ENCODE measurements at regions not wholly inside any gene's neighbourhood (a gene's known extent, or its start where the extent isn't known, plus 50 kb on each side); places are given as distances from the start of the nearest gene placed in this dataset.
"Not testable (repeated sequence)": the region's sequence is repeated elsewhere in the genome, so short reads cannot be mapped to it uniquely, and the experiment has no call there.

DNA sequence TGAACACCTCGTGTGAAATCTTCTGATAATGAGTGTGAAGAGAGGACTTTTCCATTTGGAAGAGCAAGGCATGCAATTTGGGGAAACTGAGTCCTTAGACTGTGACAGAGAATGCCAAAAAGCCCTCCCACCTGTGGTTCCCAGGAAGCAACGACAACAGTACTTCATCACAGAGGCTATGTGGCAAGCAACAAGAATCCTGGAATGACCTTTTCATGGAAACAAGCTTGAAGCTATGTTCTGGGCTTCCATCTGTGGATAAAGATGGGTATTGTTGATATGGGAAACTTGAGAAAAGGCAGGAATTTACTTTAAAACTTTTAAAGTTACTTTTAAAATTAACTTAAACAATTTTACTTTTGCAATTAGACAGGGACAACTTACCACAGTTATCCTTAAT is 131.2 kb upstream of the ANKH start:
- no peaks in the 10 kb centered on the region for H3K27me3 ChIP-seq (ENCODE audit: control insufficient read depth in 2 of 2, insufficient read depth in 1 of 2, low read length in 1 of 2)
- DNase-seq (ENCODE audit: low read depth in 6 of 9, low spot score in 9 of 9), result no peak
- 73% methylated on average over 2 of the region's 2 CpGs for WGBS
- H3K4me1 ChIP-seq (ENCODE audit: control insufficient read depth in 2 of 2, insufficient read depth in 2 of 2, low read length in 2 of 2), result no peaks in the 10 kb centered on the region
- no peaks in the 10 kb centered on the region for H3K9me3 ChIP-seq (ENCODE audit: control insufficient read depth in 2 of 2, insufficient read depth in 1 of 2, low read length in 1 of 2)
- no peak overlapping the region for H3K4me3 ChIP-seq (ENCODE audit: low read length in 2 of 2)
- no peak overlapping the region for H3K27ac ChIP-seq (ENCODE audit: low read depth in 1 of 2, low read length in 1 of 2)
- H3K36me3 ChIP-seq (ENCODE audit: control insufficient read depth in 2 of 2, insufficient read depth in 2 of 2, low read length in 1 of 2), result no peaks in the 10 kb centered on the region

DNA sequence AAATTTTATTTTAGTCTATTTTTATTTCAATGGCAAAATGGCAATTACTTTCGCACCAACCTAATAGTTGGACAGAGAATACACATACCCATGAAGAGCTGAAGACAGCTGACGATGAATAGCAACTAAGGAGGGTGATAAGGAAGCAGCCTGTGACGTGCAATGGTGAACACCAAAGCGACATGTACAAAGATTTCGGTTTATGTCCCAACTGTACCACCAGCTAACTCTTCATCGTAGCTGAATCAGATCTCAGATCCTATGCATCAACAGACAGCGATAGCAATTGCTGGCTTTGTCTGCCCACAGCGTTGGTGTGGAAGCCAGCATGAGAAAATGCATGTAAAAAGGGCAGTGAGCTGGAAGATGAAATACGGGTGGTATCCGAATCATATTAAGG is 130.6 kb upstream of the ANKH start:
- Histone ChIP-seq H3K36me3 (ENCODE audit: control insufficient read depth in 2 of 2, insufficient read depth in 2 of 2, low read length in 1 of 2) (no peaks in the 10 kb centered on the region), H3K4me3 (ENCODE audit: low read length in 2 of 2) (no peak overlapping the region), H3K27me3 (ENCODE audit: control insufficient read depth in 2 of 2, insufficient read depth in 1 of 2, low read length in 1 of 2) (no peaks in the 10 kb centered on the region), H3K27ac (ENCODE audit: low read depth in 1 of 2, low read length in 1 of 2) (no peak overlapping the region), H3K4me1 (ENCODE audit: control insufficient read depth in 2 of 2, insufficient read depth in 2 of 2, low read length in 2 of 2) (no peaks in the 10 kb centered on the region), H3K9me3 (ENCODE audit: control insufficient read depth in 2 of 2, insufficient read depth in 1 of 2, low read length in 1 of 2) (no peaks in the 10 kb centered on the region)
- DNase-seq (ENCODE audit: low read depth in 6 of 9, low spot score in 9 of 9), result no peak
- WGBS, result 94% methylated on average over 10 of the region's 10 CpGs

DNA sequence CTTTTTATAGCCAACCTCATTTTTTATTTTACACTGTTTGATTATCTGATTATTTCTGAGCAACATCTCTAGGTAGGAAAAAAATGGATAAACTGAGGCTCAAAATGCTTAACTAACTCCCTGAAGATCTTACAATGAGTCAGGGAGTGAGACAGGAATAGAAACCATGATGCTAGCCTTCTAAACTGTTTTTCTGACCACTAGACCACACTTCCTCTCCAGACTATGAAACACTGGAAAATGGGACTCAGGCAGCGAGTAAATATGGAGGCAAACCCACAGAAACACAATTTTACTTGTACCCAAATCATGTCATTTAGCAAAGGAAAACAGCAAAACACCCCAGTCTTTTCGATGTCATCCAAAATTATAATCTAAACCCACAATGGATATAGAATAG is 129.9 kb upstream of the ANKH start:
- no peaks in the 10 kb centered on the region for H3K9me3 ChIP-seq (ENCODE audit: control insufficient read depth in 2 of 2, insufficient read depth in 1 of 2, low read length in 1 of 2)
- H3K27me3 ChIP-seq (ENCODE audit: control insufficient read depth in 2 of 2, insufficient read depth in 1 of 2, low read length in 1 of 2), result no peaks in the 10 kb centered on the region
- H3K36me3 ChIP-seq (ENCODE audit: control insufficient read depth in 2 of 2, insufficient read depth in 2 of 2, low read length in 1 of 2), result no peaks in the 10 kb centered on the region
- no peak overlapping the region for H3K4me3 ChIP-seq (ENCODE audit: low read length in 2 of 2)
- no peak overlapping the region for H3K27ac ChIP-seq (ENCODE audit: low read depth in 1 of 2, low read length in 1 of 2)
- DNase-seq (ENCODE audit: low read depth in 6 of 9, low spot score in 9 of 9), result no peak
- H3K4me1 ChIP-seq (ENCODE audit: control insufficient read depth in 2 of 2, insufficient read depth in 2 of 2, low read length in 2 of 2), result no peaks in the 10 kb centered on the region
- WGBS, result 92% methylated on average over 2 of the region's 2 CpGs

DNA sequence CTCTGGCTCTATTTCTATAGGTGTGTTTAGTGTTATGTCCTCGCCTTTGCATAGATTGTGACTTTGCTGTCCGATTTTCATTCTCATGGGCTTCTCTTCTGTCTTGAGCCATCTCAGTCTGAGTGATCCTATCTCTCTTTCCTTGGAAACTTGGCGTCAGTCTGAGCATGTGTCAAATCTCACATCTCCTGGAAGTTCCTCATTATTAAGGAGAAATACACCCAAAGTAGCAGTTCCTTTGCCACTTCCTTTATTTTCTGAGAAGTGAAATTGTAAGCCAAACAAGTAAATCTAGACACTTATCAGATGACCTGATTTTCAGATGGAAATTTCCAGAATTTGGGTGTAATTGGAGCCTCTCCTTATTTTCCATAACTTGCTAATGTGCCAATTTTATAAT is 126.9 kb upstream of the ANKH start:
- Histone ChIP-seq H3K27me3 (ENCODE audit: control insufficient read depth in 2 of 2, insufficient read depth in 1 of 2, low read length in 1 of 2) (no peaks in the 10 kb centered on the region), H3K27ac (ENCODE audit: low read depth in 1 of 2, low read length in 1 of 2) (no peak overlapping the region), H3K9me3 (ENCODE audit: control insufficient read depth in 2 of 2, insufficient read depth in 1 of 2, low read length in 1 of 2) (no peaks in the 10 kb centered on the region), H3K4me1 (ENCODE audit: control insufficient read depth in 2 of 2, insufficient read depth in 2 of 2, low read length in 2 of 2) (no peaks in the 10 kb centered on the region), H3K4me3 (ENCODE audit: low read length in 2 of 2) (no peak overlapping the region), H3K36me3 (ENCODE audit: control insufficient read depth in 2 of 2, insufficient read depth in 2 of 2, low read length in 1 of 2) (no peaks in the 10 kb centered on the region)
- 89% methylated on average over 3 of the region's 3 CpGs for WGBS
- no peak for DNase-seq (ENCODE audit: low read depth in 6 of 9, low spot score in 9 of 9)

DNA sequence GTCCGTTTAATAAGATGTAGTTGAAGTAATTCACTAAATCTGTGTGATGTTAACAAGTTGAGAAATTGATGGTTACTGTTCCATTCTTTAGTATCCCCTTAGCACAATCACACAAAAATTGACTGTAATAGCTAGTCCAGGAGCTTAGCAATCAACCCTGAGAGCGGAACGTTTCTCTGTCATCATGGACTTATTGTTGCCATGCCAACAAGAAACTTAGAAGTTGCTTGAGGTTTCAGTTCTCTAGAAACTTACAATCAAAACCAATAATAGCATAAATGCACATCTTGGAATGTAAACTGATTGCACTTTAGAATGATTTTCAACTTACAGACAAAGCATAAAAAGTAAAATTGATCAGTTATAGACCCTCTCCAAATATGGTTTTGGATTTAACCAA is 125.4 kb upstream of the ANKH start:
- Histone ChIP-seq H3K27me3 (ENCODE audit: control insufficient read depth in 2 of 2, insufficient read depth in 1 of 2, low read length in 1 of 2) (no peaks in the 10 kb centered on the region), H3K27ac (ENCODE audit: low read depth in 1 of 2, low read length in 1 of 2) (no peak overlapping the region), H3K4me3 (ENCODE audit: low read length in 2 of 2) (no peak overlapping the region), H3K4me1 (ENCODE audit: control insufficient read depth in 2 of 2, insufficient read depth in 2 of 2, low read length in 2 of 2) (peaks cover 0 to 2% of the 10 kb centered on the region in 2 donors), H3K36me3 (ENCODE audit: control insufficient read depth in 2 of 2, insufficient read depth in 2 of 2, low read length in 1 of 2) (no peaks in the 10 kb centered on the region), H3K9me3 (ENCODE audit: control insufficient read depth in 2 of 2, insufficient read depth in 1 of 2, low read length in 1 of 2) (no peaks in the 10 kb centered on the region)
- WGBS, result 92% methylated on average over 3 of the region's 3 CpGs
- peak in 1 of 9 donors; percentile 29 for DNase-seq (ENCODE audit: low read depth in 6 of 9, low spot score in 9 of 9)

DNA sequence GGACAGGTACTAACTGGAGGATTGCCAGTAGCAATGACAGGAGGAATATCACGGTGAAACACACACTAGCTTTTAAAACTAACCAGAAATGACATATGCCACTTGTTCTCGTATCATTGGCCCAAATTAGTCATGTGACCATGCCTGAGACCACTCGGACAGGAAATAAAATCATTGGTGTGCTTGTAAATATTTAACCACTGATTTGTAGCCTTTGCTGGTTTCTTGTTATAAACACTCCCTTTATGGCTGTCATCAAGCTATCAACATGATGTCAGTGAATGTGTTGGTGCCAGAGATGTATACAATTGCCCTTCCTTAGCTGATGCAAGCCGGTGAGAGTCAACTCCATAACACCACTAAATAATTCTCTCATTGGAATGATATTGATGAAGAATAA is 123.7 kb upstream of the ANKH start:
- Histone ChIP-seq H3K36me3 (ENCODE audit: control insufficient read depth in 2 of 2, insufficient read depth in 2 of 2, low read length in 1 of 2) (no peaks in the 10 kb centered on the region), H3K9me3 (ENCODE audit: control insufficient read depth in 2 of 2, insufficient read depth in 1 of 2, low read length in 1 of 2) (no peaks in the 10 kb centered on the region), H3K27ac (ENCODE audit: low read depth in 1 of 2, low read length in 1 of 2) (no peak overlapping the region), H3K4me3 (ENCODE audit: low read length in 2 of 2) (no peak overlapping the region), H3K27me3 (ENCODE audit: control insufficient read depth in 2 of 2, insufficient read depth in 1 of 2, low read length in 1 of 2) (no peaks in the 10 kb centered on the region), H3K4me1 (ENCODE audit: control insufficient read depth in 2 of 2, insufficient read depth in 2 of 2, low read length in 2 of 2) (peaks cover 0 to 2% of the 10 kb centered on the region in 2 donors)
- no peak for DNase-seq (ENCODE audit: low read depth in 6 of 9, low spot score in 9 of 9)
- WGBS, result 97% methylated on average over 4 of the region's 4 CpGs

DNA sequence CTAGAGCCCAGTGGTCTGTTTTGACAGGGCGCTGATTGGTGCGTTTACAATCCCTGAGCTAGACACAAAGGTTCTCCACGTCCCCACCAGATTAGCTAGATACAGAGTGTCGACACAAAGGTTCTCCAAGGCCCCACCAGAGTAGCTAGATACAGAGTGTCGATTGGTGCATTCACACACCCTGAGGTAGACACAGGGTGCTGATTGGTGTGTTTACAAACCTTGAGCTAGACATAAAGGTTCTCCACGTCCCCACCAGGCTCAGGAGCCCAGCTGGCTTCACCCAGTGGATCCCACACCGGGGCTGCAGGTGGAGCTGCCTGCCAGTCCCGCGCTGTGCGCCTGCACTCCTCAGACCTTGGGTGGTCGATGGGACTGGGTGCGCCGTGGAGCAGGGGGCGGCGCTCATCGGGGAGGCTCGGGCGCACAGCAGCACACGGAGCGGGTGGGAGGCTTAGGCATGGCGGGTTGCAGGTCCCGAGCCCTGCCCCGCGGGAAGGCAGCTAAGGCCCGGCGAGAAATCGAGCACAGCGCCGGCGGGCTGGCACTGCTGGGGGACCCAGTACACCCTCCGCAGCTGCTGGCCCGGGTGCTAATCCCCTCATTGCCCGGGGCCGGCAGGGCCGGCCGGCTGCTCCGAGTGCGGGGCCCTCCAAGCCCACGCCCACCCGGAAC is 122.0 kb upstream of the ANKH start:
- 88% methylated on average over 40 of the region's 40 CpGs for WGBS
- not testable (repeated sequence) for H3K27ac ChIP-seq (ENCODE audit: low read depth in 1 of 2, low read length in 1 of 2); H3K36me3 ChIP-seq (ENCODE audit: control insufficient read depth in 2 of 2, insufficient read depth in 2 of 2, low read length in 1 of 2); H3K9me3 ChIP-seq (ENCODE audit: control insufficient read depth in 2 of 2, insufficient read depth in 1 of 2, low read length in 1 of 2); H3K4me1 ChIP-seq (ENCODE audit: control insufficient read depth in 2 of 2, insufficient read depth in 2 of 2, low read length in 2 of 2); H3K4me3 ChIP-seq (ENCODE audit: low read length in 2 of 2); H3K27me3 ChIP-seq (ENCODE audit: control insufficient read depth in 2 of 2, insufficient read depth in 1 of 2, low read length in 1 of 2); DNase-seq (ENCODE audit: low read depth in 6 of 9, low spot score in 9 of 9)

DNA sequence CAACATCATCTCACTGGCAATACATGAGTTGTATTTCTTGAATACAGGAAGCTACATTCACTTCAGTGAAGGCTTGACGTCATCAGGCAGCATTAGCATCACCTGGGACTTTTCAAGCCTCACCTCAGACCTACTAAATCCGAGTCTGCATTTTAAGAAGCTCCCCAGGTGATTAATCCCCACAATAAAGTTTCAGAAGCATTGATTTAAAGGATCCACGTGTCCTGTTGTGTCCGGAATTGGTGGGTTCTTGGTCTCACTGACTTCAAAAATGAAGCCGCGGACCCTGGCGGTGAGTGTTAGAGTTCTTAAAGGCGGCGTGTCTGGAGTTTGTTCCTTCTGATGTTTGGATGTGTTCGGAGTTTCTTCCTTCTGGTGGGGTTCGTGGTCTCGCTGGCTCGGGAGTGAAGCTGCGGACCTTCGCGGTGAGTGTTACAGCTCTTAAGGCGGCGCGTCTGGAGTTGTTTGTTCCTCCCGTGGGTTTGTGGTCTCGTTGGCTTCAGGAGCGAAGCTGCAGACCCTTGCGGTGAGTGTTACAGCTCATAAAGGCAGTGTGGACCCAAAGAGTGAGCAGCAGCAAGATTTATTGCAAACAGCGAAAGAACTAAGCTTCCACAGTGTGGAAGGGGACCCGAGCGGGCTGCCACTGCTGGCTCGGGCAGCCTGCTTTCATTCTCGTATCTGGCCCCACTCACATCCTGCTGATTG is 121.3 kb upstream of the ANKH start:
- peak overlapping the region in 1 of 2 donors; percentile 3 for H3K27ac ChIP-seq (ENCODE audit: low read depth in 1 of 2, low read length in 1 of 2)
- H3K27me3 ChIP-seq (ENCODE audit: control insufficient read depth in 2 of 2, insufficient read depth in 1 of 2, low read length in 1 of 2); H3K9me3 ChIP-seq (ENCODE audit: control insufficient read depth in 2 of 2, insufficient read depth in 1 of 2, low read length in 1 of 2); H3K36me3 ChIP-seq (ENCODE audit: control insufficient read depth in 2 of 2, insufficient read depth in 2 of 2, low read length in 1 of 2); H3K4me1 ChIP-seq (ENCODE audit: control insufficient read depth in 2 of 2, insufficient read depth in 2 of 2, low read length in 2 of 2): not testable (repeated sequence)
- peak; percentile 11 to 77 (median 42) for DNase-seq (ENCODE audit: low read depth in 6 of 9, low spot score in 9 of 9)
- H3K4me3 ChIP-seq (ENCODE audit: low read length in 2 of 2), result peak overlapping the region; percentile 30 to 36
- WGBS, result 14% methylated on average over 28 of the region's 28 CpGs

DNA sequence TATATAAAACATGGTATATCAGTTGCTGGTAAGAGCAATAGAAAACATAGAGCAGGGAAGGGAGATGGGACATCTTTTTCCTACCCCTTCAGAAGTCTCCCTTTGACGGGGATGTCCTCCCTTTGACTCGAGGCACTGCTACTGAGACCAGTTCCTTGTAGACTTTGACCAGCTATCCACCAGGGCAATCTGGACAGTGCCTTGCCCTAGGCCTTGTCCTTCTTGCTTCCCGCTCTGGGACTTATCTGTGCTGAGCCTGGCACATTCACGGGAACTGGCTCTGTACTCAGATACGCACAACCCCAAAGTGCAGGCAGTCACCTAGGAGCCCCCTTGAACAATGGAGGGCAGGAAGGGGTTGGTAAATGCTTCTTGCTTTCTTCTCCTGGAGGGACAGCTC is 116.6 kb upstream of the ANKH start:
- Histone ChIP-seq H3K27ac (ENCODE audit: low read depth in 1 of 2, low read length in 1 of 2) (no peak overlapping the region), H3K27me3 (ENCODE audit: control insufficient read depth in 2 of 2, insufficient read depth in 1 of 2, low read length in 1 of 2) (no peaks in the 10 kb centered on the region), H3K36me3 (ENCODE audit: control insufficient read depth in 2 of 2, insufficient read depth in 2 of 2, low read length in 1 of 2) (no peaks in the 10 kb centered on the region), H3K9me3 (ENCODE audit: control insufficient read depth in 2 of 2, insufficient read depth in 1 of 2, low read length in 1 of 2) (no peaks in the 10 kb centered on the region), H3K4me1 (ENCODE audit: control insufficient read depth in 2 of 2, insufficient read depth in 2 of 2, low read length in 2 of 2) (peaks cover 7 to 10% of the 10 kb centered on the region in 2 donors), H3K4me3 (ENCODE audit: low read length in 2 of 2) (no peak overlapping the region)
- WGBS, result 98% methylated on average over 5 of the region's 5 CpGs
- no peak for DNase-seq (ENCODE audit: low read depth in 6 of 9, low spot score in 9 of 9)

Data from thymus (tissue), 11 donors.